OCI-LY7 (cell line): ENCODE measurements at regions not wholly inside any gene's neighbourhood (a gene's known extent, or its start where the extent isn't known, plus 50 kb on each side); places are given as distances from the start of the nearest gene placed in this dataset.

Experiments
- BruUV-seq: library from RNA; stranded (reverse); fragments of 400-500 nt; replicated peaks from 2 replicates; lab custom pipeline; 2021; lab: Mats Ljungman, UMichigan
- CTCF ChIA-PET: fragments of 300-600 bp; sonication (Branson Sonifier 250); formaldehyde crosslinking; loops from one replicate; lab custom pipeline; 2022; ENCODE audit warnings: antibody characterized with exemption; ENCODE audit not compliant: unreplicated experiment; lab: Charles Lee
- POLR2A ChIA-PET: fragments of 300-600 bp; sonication (Branson Sonifier 250); formaldehyde crosslinking; loops from one replicate; lab custom pipeline; 2022; ENCODE audit warnings: antibody characterized with exemption; lab: Charles Lee
- DNase-seq: peaks from one replicate; pipeline ENCODE4 v3.0.0-alpha.2; 2015; ENCODE audit warnings: low spot score
- H2AFZ ChIP-seq: fragments of 200-600 bp; sonication (generic), shearing (Covaris generic); 2 replicates; pipeline ENCODE4 v1.6.1; 2014; ENCODE audit warnings: mild to moderate bottlenecking, antibody characterized with exemption, low read length, moderate library complexity
- H3K27ac ChIP-seq: fragments of 200-600 bp; sonication (generic); 2 replicates; pipeline ENCODE4 v1.5.1; 2014; ENCODE audit warnings: mixed run types, low read depth, mild to moderate bottlenecking, moderate library complexity, low read length, inconsistent platforms; ENCODE audit not compliant: poor library complexity, severe bottlenecking
- H3K36me3 ChIP-seq: fragments of 200-600 bp; sonication (generic); 2 replicates; pipeline ENCODE4 v1.6.1; 2014; ENCODE audit warnings: mild to moderate bottlenecking, antibody characterized with exemption, low read length, moderate library complexity, mixed read lengths; ENCODE audit not compliant: insufficient read depth
- H3K4me1 ChIP-seq: fragments of 200-600 bp; sonication (generic); 2 replicates; pipeline ENCODE4 v1.5.1; 2014; ENCODE audit warnings: mild to moderate bottlenecking, low read length; ENCODE audit not compliant: insufficient read depth, poor library complexity, severe bottlenecking
- H3K4me2 ChIP-seq: fragments of 200-600 bp; sonication (generic); 2 replicates; pipeline ENCODE4 v1.6.1; 2014; ENCODE audit warnings: mild to moderate bottlenecking, low read length
- H3K4me3 ChIP-seq: fragments of 200-600 bp; sonication (generic); 2 replicates; pipeline ENCODE4 v1.5.1; 2014; ENCODE audit warnings: mild to moderate bottlenecking, low read depth, low read length; ENCODE audit not compliant: poor library complexity, severe bottlenecking
- H3K79me2 ChIP-seq: fragments of 200-600 bp; sonication (generic); 2 replicates; pipeline ENCODE4 v1.6.1; 2016; ENCODE audit warnings: low read depth, mild to moderate bottlenecking, low read length, moderate library complexity, mixed read lengths; ENCODE audit not compliant: insufficient read depth
- H3K9me2 ChIP-seq: fragments of 200-600 bp; sonication (generic); 2 replicates; pipeline ENCODE4 v1.6.1; 2016; ENCODE audit warnings: mild to moderate bottlenecking, low read length, mixed read lengths; ENCODE audit not compliant: insufficient read depth
- H3K9me3 ChIP-seq: fragments of 200-600 bp; sonication (generic); 2 replicates; pipeline ENCODE4 v1.6.1; 2014; ENCODE audit warnings: mild to moderate bottlenecking, mixed run types, low read length, mixed read lengths
- H4K20me1 ChIP-seq: fragments of 200-600 bp; sonication (generic); 2 replicates; pipeline ENCODE4 v1.6.1; 2014; ENCODE audit warnings: mild to moderate bottlenecking, antibody characterized with exemption, low read length, moderate library complexity, mixed read lengths; ENCODE audit not compliant: insufficient read depth
- EZH2phosphoT487 ChIP-seq: fragments of 200-600 bp; sonication (generic); IDR thresholded peaks from 2 replicates; pipeline ENCODE4 v1.6.1; 2018; ENCODE audit warnings: low read depth, borderline replicate concordance, mild to moderate bottlenecking, mixed run types, antibody characterized with exemption, low read length, moderate library complexity, mixed read lengths
- intact Hi-C: fragments of 100-400 bp; cut with micrococcal nuclease; formaldehyde crosslinking; loops from one replicate; pipeline ENCODE4 v1.10.0; 2022; ENCODE audit not compliant: unreplicated experiment
- TF ChIP-seq, protein P1 (sequence below): fragments of 200-600 bp; sonication (generic); conservative IDR thresholded peaks from 2 replicates; pipeline ENCODE4 v1.5.1; 2014; ENCODE audit warnings: mild to moderate bottlenecking, antibody characterized with exemption, low read length, moderate library complexity, mixed read lengths

DNA sequence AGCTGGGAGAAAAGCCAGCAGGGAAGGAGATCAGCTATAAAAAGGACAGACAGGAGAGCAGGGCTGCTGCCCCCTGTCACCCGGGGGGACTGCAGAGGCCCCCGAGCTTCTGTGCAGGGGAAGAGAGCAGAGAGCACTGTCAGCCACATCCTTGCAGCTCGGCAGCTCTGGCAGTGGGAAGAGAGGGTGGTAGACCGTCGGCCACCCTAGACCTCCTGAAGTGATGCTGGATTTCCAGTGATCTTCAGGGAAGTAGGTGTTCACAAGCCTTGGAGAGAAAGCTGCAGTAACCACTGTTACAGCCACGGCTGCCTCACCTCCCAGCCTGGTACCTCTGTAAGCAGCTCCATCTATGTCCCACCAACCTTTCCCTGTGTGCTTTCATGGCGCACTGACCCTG is 134.9 kb downstream of the TFCP2L1 start:
- Histone ChIP-seq H3K27ac (no peak overlapping the region), H3K4me1 (no peaks in the 10 kb centered on the region), H3K9me3 (no peaks in the 10 kb centered on the region), H3K9me2 (no peaks in the 10 kb centered on the region), H2AFZ (no peak overlapping the region), H3K79me2 (no peaks in the 10 kb centered on the region), H3K4me2 (no peak overlapping the region), H3K36me3 (no peaks in the 10 kb centered on the region), H3K4me3 (no peak overlapping the region), H4K20me1 (no peaks in the 10 kb centered on the region)
- DNase-seq, result no peak
- ChIA-PET POLR2A (interaction anchor here (2.3 kb wide), 1 partner anchor 10 kb away, joined by 6 read pairs; no protein-coding TSS in a partner anchor), CTCF (no interaction called here)
- BruUV-seq, result no TSS peak
- no peak for TF ChIP-seq EZH2phosphoT487
- TF ChIP-seq, protein P1, sequence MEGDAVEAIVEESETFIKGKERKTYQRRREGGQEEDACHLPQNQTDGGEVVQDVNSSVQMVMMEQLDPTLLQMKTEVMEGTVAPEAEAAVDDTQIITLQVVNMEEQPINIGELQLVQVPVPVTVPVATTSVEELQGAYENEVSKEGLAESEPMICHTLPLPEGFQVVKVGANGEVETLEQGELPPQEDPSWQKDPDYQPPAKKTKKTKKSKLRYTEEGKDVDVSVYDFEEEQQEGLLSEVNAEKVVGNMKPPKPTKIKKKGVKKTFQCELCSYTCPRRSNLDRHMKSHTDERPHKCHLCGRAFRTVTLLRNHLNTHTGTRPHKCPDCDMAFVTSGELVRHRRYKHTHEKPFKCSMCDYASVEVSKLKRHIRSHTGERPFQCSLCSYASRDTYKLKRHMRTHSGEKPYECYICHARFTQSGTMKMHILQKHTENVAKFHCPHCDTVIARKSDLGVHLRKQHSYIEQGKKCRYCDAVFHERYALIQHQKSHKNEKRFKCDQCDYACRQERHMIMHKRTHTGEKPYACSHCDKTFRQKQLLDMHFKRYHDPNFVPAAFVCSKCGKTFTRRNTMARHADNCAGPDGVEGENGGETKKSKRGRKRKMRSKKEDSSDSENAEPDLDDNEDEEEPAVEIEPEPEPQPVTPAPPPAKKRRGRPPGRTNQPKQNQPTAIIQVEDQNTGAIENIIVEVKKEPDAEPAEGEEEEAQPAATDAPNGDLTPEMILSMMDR, result no peak
- intact Hi-C loops, result no loop called here

DNA sequence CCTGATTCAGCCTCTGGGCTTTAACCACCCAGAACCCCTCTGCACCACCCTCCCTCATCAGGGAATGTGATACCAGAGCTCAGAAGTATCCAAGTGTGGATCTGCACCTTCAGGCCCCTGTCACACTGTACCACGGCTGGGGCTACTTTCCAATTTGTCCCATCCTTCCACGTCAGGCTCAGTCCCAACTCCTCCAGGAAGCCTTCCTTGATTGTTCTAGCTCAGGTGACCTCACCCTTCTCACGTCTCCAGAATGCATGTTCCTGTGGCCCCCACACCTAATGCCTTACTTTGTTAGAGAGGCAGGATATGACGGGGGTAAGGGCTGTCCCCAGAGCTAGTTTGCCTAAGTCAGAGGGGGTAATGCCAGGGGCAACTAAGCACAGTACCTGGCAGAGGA is 134.3 kb downstream of the TFCP2L1 start:
- Histone ChIP-seq H3K9me3 (no peaks in the 10 kb centered on the region), H2AFZ (no peak overlapping the region), H3K36me3 (no peaks in the 10 kb centered on the region), H3K4me1 (no peaks in the 10 kb centered on the region), H3K9me2 (no peaks in the 10 kb centered on the region), H3K4me3 (no peak overlapping the region), H3K79me2 (no peaks in the 10 kb centered on the region), H3K4me2 (no peak overlapping the region), H3K27ac (no peak overlapping the region), H4K20me1 (no peaks in the 10 kb centered on the region)
- DNase-seq, result no peak
- no peak for TF ChIP-seq EZH2phosphoT487
- ChIA-PET POLR2A (interaction anchor here (2.3 kb wide), 1 partner anchor 10 kb away, joined by 6 read pairs; no protein-coding TSS in a partner anchor), CTCF (no interaction called here)
- BruUV-seq, result no TSS peak
- intact Hi-C loops, result no loop called here

DNA sequence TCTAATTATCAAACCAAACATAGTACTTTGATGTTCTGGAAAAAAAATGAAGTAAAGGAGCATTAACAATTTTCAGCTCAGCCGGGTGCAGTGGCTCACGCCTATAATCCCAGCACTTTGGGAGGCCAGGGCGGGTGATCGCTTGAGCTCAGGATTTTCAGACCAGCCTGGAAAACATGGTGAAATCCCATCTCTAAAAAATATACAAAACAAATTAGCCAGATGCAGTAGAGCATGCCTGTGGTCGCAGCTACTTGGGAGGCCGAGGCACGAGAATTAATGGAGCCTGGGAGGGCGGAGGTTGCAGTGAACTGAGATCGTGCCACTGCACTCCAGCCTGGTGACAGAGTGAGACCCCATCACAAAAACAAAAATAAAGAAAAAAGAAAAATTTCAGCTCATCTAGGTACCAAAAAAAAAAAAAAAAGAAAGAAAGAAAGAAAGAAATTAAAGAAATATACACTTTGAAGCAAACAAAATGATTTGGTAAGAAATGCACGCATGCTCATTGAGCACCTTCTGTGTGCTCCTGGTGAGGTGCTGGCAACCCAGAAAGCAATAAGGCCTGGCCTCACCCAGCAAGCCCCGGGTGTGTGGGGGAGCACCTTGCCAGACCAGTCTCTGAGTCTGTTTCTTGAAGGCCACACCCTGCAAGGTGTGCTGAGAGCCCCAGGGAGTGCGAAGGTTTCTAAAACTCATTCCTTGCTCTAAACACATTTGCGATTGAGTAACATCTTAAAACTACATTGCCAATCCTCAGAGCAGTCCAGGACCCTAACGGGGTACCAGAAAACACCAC is 133.5 kb downstream of the TFCP2L1 start:
- H3K4me2 ChIP-seq, result no peak overlapping the region
- H3K4me3 ChIP-seq, result no peak overlapping the region
- DNase-seq, result no peak
- no peaks in the 10 kb centered on the region for H3K9me2 ChIP-seq
- H3K4me1 ChIP-seq, result no peaks in the 10 kb centered on the region
- H3K9me3 ChIP-seq, result no peaks in the 10 kb centered on the region
- no peaks in the 10 kb centered on the region for H4K20me1 ChIP-seq
- intact Hi-C loops, result no loop called here
- POLR2A ChIA-PET, result interaction anchor here (0.6 to 2.3 kb wide), 4 partner anchors 9 to 1753 kb away, joined by 3 to 6 read pairs (median 3); no protein-coding TSS in a partner anchor
- no peaks in the 10 kb centered on the region for H3K79me2 ChIP-seq
- no peak overlapping the region for H3K27ac ChIP-seq
- BruUV-seq, result no TSS peak
- H3K36me3 ChIP-seq, result no peaks in the 10 kb centered on the region
- CTCF ChIA-PET, result no interaction called here
- TF ChIP-seq, protein P1, result no peak
- no peak for TF ChIP-seq EZH2phosphoT487
- H2AFZ ChIP-seq, result no peak overlapping the region
